KBM-7 (cell line): ENCODE measurements at regions not wholly inside any gene's neighbourhood (a gene's known extent, or its start where the extent isn't known, plus 50 kb on each side); places are given as distances from the start of the nearest gene placed in this dataset.
"Not testable (repeated sequence)": the region's sequence is repeated elsewhere in the genome, so short reads cannot be mapped to it uniquely, and the experiment has no call there.

Experiments
- DNase-seq: peaks from one replicate; pipeline ENCODE4 v3.0.0-alpha.2; 2015
- in situ Hi-C: fragments of 300-500 bp; cut with MboI; formaldehyde crosslinking; loops from 2 replicates; pipeline ENCODE4 v1.14.3; 2020; ENCODE audit warnings: low sequenced_read_pairs, low pct_unique_long_range_greater_than_20kb, mixed read lengths

DNA sequence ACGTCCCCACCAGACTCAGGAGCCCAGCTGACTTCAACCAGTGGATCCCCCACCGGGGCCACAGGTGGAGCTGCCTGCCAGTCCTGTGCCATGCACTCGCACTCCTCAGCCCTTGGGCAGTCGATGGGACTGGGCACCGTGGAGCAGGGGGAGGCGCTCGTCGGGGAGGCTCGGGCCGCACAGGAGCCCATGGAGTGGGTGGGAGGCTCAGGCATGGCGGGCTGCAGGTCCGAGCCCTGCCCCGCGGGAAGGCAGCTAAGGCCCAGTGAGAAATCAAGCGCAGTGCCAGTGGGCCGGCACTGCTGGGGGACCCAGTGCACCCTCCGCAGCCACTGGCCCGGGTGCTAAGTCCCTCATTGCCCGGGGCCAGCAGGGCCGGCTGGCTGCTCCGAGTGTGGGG is 52.3 kb upstream of the LRRC30 start:
- DNase-seq, in situ Hi-C loops: not testable (repeated sequence)

DNA sequence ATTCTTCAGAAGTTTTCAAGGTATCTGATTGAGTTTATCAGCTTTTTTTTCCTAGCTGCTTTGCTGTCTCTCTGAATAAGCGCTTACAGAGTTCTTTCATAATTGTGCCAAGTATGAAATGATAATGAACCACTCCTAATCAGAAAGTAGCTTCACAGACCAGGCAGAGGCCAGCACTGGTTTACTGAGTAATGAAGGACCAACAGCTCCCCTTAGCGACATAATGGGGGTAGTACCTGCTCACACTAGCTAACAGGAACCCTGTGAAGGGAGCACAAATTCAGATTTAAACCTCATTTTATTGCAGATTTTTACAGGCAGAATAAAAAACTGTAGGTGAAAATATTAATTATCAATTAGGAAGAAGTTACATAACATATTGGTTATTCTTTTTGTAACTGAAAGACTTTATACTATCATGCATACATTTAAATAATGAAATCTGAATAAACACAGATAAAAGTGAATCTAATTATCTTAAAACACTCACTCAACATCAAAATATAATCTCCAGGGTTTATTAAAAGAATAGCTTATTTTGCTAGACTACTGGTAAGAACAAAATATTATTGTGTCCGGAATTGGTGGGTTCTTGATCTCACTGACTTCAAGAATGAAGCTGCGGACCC is 53.7 kb upstream of the LRRC30 start:
- peak; percentile 35 for DNase-seq
- in situ Hi-C loops: no loop called here

DNA sequence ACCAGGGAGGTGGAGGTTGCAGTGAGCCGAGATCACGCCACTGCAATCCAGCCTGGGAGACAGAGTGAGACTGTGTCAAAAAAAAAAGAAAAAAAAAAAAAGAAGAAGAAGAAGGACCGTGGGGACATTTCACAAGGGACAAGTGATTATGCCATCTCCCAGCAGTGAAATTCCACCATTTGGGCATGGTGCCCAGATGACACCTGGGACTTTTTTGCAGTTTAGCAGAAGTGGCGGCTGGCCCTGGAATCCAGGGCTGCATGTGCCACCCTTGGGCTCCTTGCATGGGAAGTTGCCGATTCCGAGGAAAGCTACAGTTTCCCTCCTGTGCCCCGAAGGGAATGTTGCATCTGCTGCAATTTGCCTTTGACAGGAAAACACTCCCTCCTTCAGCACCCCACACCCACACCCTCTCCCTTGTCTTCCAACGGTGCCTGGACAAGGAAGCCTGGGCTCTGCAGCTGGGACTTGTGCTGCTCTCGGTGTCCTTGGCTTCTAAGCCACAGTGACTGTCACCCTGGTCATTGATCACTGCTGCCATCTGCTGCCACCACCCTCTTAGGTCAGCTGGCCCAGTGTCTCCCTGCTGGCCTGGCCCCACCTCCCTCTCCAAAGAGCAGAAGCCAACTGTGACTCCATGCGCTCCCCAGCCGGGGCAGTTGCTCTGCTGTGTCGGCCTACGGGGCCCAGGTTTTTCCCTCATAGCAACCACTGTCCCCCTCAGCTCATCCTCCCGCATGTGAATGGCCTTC is 56.4 kb upstream of the LRRC30 start:
- no peak for DNase-seq
- in situ Hi-C loops: no loop called here

DNA sequence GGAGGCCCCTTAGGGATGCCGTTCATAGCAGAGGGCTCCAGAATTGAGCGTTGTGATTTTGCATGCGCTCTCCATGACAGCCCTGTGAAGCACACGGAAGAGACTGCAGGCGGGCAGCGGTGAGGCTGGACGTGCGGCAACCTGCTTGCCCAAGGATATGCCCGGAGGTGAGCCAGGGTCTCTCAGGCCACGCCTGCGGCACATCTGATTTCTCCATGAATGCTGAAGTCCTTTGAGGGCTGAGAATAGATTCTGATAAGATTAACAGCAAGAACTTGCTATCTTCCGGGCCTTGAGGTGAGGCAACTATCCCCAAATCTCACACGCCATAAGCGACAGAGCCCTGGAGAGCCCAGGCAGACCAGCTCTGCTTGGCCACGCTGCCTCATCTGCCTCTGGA is 55.6 kb upstream of the LAMA1 start:
- DNase-seq: no peak
- in situ Hi-C loops: no loop called here

DNA sequence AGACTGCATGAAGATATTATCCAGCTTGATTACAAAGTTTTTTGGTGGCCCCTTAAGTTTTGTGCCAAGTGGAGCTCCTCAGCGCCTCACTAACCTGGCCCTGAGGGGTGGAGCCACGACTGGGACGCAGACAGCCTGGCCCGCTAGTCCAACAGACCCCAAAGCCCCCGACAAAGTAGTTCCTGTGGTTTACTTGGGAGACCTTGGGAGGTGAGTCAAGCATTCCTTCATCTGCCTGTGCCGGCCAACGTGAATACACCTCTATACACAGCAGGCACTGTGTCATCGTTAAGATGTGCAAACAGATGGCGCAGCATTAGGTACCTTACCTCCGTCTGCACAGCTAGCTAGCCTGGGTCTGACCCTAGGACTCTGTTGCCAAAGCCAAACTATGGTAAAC is 55.0 kb upstream of the LAMA1 start:
- in situ Hi-C loops: no loop called here
- no peak for DNase-seq

DNA sequence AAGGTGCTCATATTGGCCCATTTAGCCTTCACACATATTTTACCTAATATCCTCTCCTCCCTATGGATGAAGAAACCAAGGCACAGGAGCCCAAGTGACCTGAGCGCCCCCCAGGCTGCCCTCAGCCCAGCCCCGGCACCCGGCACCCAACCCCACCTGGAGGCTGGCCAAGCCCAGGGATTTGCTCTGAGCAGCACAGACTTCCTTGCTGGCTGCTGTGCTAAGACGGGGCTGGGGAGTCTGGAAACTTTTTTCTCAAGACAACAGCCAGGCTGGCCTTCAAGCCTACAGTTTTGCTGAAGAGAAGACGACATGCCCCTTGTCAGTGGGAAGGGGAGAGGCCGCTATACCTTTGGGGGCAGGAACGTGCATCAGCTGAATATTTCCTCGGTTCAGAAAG is 52.7 kb upstream of the LAMA1 start:
- DNase-seq: no peak
- in situ Hi-C loops: no loop called here

DNA sequence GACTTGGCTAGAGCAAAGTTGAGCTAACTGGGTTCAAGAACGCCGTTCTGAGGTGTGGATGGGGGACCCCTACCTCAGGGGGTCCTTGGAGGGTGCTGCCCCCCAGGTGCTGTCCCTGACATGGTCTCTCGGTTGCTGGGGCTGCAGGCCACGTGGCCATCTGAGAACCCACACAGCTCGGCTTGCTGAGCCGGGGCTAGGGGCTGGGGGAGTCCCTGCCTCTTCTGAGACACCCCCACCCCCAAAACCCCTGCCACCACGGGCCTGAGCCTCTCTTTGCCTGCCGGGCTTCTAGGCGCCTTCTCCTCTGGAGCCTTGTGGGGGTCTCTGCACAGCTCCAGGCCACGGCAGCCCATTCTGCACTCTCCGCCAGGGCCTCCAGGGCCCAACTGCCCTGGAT is 52.0 kb upstream of the LAMA1 start:
- in situ Hi-C loops: loop anchor here (10.0 kb wide), 1 partner anchor 245 kb away; no protein-coding TSS in a partner anchor
- DNase-seq: no peak

DNA sequence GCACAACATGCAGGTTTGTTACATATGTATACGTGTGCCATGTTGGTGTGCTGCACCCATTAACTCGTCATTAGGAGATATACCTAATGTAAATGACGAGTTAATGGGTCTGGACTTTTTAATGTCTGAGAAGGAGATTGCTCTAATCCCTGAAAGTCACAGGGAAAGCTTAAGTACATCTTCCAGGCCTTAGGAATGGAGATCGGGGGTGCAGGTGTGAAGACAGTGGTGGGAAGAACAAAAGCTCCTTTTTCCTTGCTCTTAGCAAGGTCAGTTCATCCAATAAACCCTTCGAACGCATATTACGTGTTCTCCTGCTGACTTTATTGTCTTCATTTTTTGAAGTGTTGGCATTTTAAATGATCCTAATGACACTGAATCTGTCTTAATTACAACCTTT is 50.8 kb upstream of the LAMA1 start:
- in situ Hi-C loops: loop anchor here (10.0 kb wide), 1 partner anchor 244 kb away; no protein-coding TSS in a partner anchor
- DNase-seq: no peak
